ENCODE measurements at regions not wholly inside any gene's neighbourhood (a gene's known extent, or its start where the extent isn't known, plus 50 kb on each side); places are given as distances from the start of the nearest gene placed in this dataset.

- H3K79me2 ChIP-seq (ENCODE audit: low read length) = no peaks in the 10 kb centered on the region
- no peak overlapping the region for H2AFZ ChIP-seq (ENCODE audit: low read length)
- H4K20me1 ChIP-seq (ENCODE audit: insufficient read depth, low read length) = no peaks in the 10 kb centered on the region
- H3K4me3 ChIP-seq (ENCODE audit: low read length) = no peak overlapping the region
- no peaks in the 10 kb centered on the region for H3K9me2 ChIP-seq (replicated peaks; ENCODE audit: insufficient read depth, low read length)
- H3K9me3 ChIP-seq (replicated peaks; ENCODE audit: insufficient read depth, low read length) = no peaks in the 10 kb centered on the region
- no peak overlapping the region for H3K4me2 ChIP-seq (ENCODE audit: low read depth, low read length)
- no peaks in the 10 kb centered on the region for H3K36me3 ChIP-seq (replicated peaks; ENCODE audit: insufficient read depth, low read length)
- H3K4me1 ChIP-seq (ENCODE audit: low read length) = no peaks in the 10 kb centered on the region
- DNase-seq = no peak
- TF ChIP-seq EZH2phosphoT487 (IDR thresholded peaks at IDR 0.05; ENCODE audit: low read length) (no peak), CTCF (IDR thresholded peaks at IDR 0.05; ENCODE audit: low read length) (no peak), EZH2 (optimal IDR thresholded peaks at IDR 0.05; ENCODE audit: low read depth, low read length) (no peak)
- no peak overlapping the region for H3K9ac ChIP-seq (ENCODE audit: low read length)
- no peaks in the 10 kb centered on the region for H3F3A ChIP-seq (ENCODE audit: insufficient read depth, low read length)
- H3K27me3 ChIP-seq (replicated peaks; ENCODE audit: insufficient read depth, low read length) = no peaks in the 10 kb centered on the region
- H3K27ac ChIP-seq (ENCODE audit: low read length) = no peak overlapping the region
These were observed 319.8 kb upstream of the GOT2 start for GRCh38 chr16:59053911-59054310.

GRCh38 chr16:59052231-59052630 lies 318.1 kb upstream of the GOT2 start:
- TF ChIP-seq EZH2phosphoT487 (IDR thresholded peaks at IDR 0.05; ENCODE audit: low read length) (no peak), EZH2 (optimal IDR thresholded peaks at IDR 0.05; ENCODE audit: low read depth, low read length) (no peak), CTCF (IDR thresholded peaks at IDR 0.05; ENCODE audit: low read length) (no peak)

GRCh38 chr16:59048876-59049275 lies 314.8 kb upstream of the GOT2 start:
- Histone ChIP-seq H3K36me3 (replicated peaks; ENCODE audit: insufficient read depth, low read length) (no peaks in the 10 kb centered on the region), H3K79me2 (ENCODE audit: low read length) (no peaks in the 10 kb centered on the region), H3K9me3 (replicated peaks; ENCODE audit: insufficient read depth, low read length) (no peaks in the 10 kb centered on the region), H4K20me1 (ENCODE audit: insufficient read depth, low read length) (no peaks in the 10 kb centered on the region), H3K4me2 (ENCODE audit: low read depth, low read length) (no peak overlapping the region), H3K9ac (ENCODE audit: low read length) (no peak overlapping the region), H2AFZ (ENCODE audit: low read length) (no peak overlapping the region), H3K27ac (ENCODE audit: low read length) (no peak overlapping the region), H3F3A (ENCODE audit: insufficient read depth, low read length) (no peaks in the 10 kb centered on the region), H3K4me1 (ENCODE audit: low read length) (no peaks in the 10 kb centered on the region), H3K4me3 (ENCODE audit: low read length) (no peak overlapping the region), H3K9me2 (replicated peaks; ENCODE audit: insufficient read depth, low read length) (no peaks in the 10 kb centered on the region), H3K27me3 (replicated peaks; ENCODE audit: insufficient read depth, low read length) (no peaks in the 10 kb centered on the region)
- TF ChIP-seq CTCF (IDR thresholded peaks at IDR 0.05; ENCODE audit: low read length) = no peak
- TF ChIP-seq EZH2 (optimal IDR thresholded peaks at IDR 0.05; ENCODE audit: low read depth, low read length) = no peak
- no peak for TF ChIP-seq EZH2phosphoT487 (IDR thresholded peaks at IDR 0.05; ENCODE audit: low read length)
- no peak for DNase-seq

More at GRCh38 chr16:59052231-59052630, 318.1 kb upstream of the GOT2 start:
- Histone ChIP-seq H3K9me2 (replicated peaks; ENCODE audit: insufficient read depth, low read length) (no peaks in the 10 kb centered on the region), H3K4me2 (ENCODE audit: low read depth, low read length) (no peak overlapping the region), H3K4me3 (ENCODE audit: low read length) (no peak overlapping the region), H3F3A (ENCODE audit: insufficient read depth, low read length) (no peaks in the 10 kb centered on the region), H3K9me3 (replicated peaks; ENCODE audit: insufficient read depth, low read length) (no peaks in the 10 kb centered on the region), H3K27me3 (replicated peaks; ENCODE audit: insufficient read depth, low read length) (no peaks in the 10 kb centered on the region), H3K9ac (ENCODE audit: low read length) (no peak overlapping the region), H3K79me2 (ENCODE audit: low read length) (no peaks in the 10 kb centered on the region), H3K4me1 (ENCODE audit: low read length) (no peaks in the 10 kb centered on the region), H3K36me3 (replicated peaks; ENCODE audit: insufficient read depth, low read length) (no peaks in the 10 kb centered on the region), H2AFZ (ENCODE audit: low read length) (no peak overlapping the region), H4K20me1 (ENCODE audit: insufficient read depth, low read length) (no peaks in the 10 kb centered on the region), H3K27ac (ENCODE audit: low read length) (no peak overlapping the region)
- no peak for DNase-seq
